GM23338 (cell line): ENCODE measurements at regions not wholly inside any gene's neighbourhood (a gene's known extent, or its start where the extent isn't known, plus 50 kb on each side); places are given as distances from the start of the nearest gene placed in this dataset.

Experiments used
- CTCF ChIP-seq, 2 experiments: fragments of 200-600 bp in 1 of 2; sonication (generic) in 1 of 2; conservative IDR thresholded peaks; 2 replicates each; pipeline versions ENCODE4 v1.5.1 to v1.6.1; 2016 to 2017; ENCODE audit warnings: antibody characterized with exemption in 2 of 2, low read depth in 2 of 2, mild to moderate bottlenecking in 2 of 2, moderate library complexity in 1 of 2
- ETS1 ChIP-seq: IDR thresholded peaks from 2 replicates; pipeline ENCODE4 v1.6.1; 2016; ENCODE audit warnings: antibody characterized with exemption
- EZH2 ChIP-seq: fragments of 200-600 bp; sonication (generic); IDR thresholded peaks from one replicate; pipeline ENCODE4 v1.8.0; 2017; ENCODE audit warnings: antibody characterized with exemption, mild to moderate bottlenecking, low read depth; ENCODE audit not compliant: unreplicated experiment
- EZH2phosphoT487 ChIP-seq: fragments of 200-600 bp; sonication (generic); IDR thresholded peaks from one replicate; pipeline ENCODE4 v1.8.1; 2018; ENCODE audit warnings: antibody characterized with exemption; ENCODE audit not compliant: unreplicated experiment
- JUNB ChIP-seq: IDR thresholded peaks from one replicate; pipeline ENCODE4 v1.6.1; 2016; ENCODE audit warnings: antibody characterized with exemption; ENCODE audit not compliant: unreplicated experiment
- POLR2AphosphoS5 ChIP-seq: IDR thresholded peaks from 2 replicates; pipeline ENCODE4 v1.6.1; 2016; ENCODE audit warnings: antibody characterized with exemption, low read depth
- REST ChIP-seq: IDR thresholded peaks from one replicate; pipeline ENCODE4 v1.6.1; 2018; ENCODE audit warnings: antibody characterized with exemption; ENCODE audit not compliant: unreplicated experiment
- STAT1 ChIP-seq: IDR thresholded peaks from one replicate; pipeline ENCODE4 v1.6.1; 2016; ENCODE audit warnings: antibody characterized with exemption; ENCODE audit not compliant: unreplicated experiment

- TF ChIP-seq REST (no peak), EZH2phosphoT487 (no peak), CTCF (conservative IDR thresholded peaks at IDR 0.05; ENCODE audit: low read depth in 2 of 2) (no peak), ETS1 (no peak), EZH2 (no peak), STAT1 (no peak), POLR2AphosphoS5 (no peak), JUNB (no peak)
Observed at GRCh38 chr20:51935003-51935358, 132.7 kb upstream of the SALL4 start.
